Activated CD4-positive, alpha-beta T cell treated with anti-CD3 and anti-CD28 coated beads for 48 hours (primary cell): ENCODE measurements at regions not wholly inside any gene's neighbourhood (a gene's known extent, or its start where the extent isn't known, plus 50 kb on each side); places are given as distances from the start of the nearest gene placed in this dataset.
"Not testable (repeated sequence)": the region's sequence is repeated elsewhere in the genome, so short reads cannot be mapped to it uniquely, and the experiment has no call there.

Experiments
- DNase-seq: peaks from one replicate; pipeline ENCODE4 v3.0.0-alpha.2; 2020

DNA sequence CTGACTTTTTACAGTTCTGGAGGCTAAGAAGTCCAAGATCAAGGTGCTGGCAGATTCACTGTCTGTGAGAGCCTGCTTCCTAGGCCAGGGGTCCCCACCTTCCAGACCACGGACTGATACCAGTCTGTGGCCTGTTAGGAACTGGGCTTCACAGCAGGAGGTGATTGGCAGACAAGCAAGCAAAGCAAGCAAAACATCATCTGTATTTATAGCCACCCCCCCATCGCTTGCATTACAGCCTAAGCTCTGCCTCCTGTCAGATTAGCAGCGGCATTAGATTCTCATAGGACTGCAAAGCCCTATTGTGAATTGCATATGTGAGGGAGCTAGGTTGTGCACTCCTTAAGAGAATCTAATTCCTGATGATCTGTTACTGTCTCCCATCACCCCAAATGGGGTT, 194.7 kb upstream of the THRB start:
- no peak for DNase-seq

- no peak for DNase-seq
Observed at GRCh38 chr3:24690777-24691176, 196.1 kb upstream of the THRB start.

- DNase-seq = not testable (repeated sequence)
Observed at GRCh38 chr3:24699078-24699477, 204.4 kb upstream of the THRB start.

- no peak for DNase-seq
Observed at GRCh38 chr3:24704496-24704895, 209.8 kb upstream of the THRB start.

DNA sequence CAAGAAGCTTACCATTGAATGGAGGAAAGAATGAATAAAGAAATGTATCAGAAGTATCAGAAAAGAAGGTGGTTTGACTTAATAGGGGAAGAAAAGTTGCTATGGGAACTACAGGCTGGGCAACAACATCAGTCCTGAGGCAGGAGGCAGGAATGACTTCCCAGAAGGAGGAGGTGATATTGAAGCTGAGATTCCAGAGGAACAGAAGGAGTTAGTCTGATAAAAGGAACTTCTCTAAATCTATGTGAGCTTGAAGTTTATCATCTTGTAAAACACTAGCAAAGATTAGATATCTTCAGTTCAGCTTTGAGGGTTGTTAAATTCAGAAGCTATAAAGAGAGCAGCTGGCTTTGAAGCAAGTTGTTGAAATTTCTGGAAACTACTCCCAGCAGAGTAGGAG, 213.3 kb upstream of the THRB start:
- DNase-seq = no peak

DNA sequence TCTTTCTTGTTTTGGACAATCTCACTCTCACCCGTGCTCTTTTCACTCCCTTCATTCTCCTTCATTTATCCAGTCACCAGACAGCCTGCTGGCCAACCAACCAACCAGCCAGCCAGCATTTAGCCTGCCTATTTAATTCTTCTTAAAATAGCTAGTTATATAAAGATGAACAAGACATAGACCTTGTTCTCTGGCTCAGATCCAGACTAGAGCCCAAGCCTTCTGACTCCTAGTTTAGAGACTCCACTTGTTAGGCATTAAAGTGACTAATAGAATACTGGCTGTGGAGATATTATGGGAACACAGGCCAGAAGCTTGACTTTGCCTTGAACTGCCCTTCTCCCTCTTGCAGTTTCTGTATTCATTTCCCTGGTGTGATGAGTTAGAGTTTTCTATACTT, 215.3 kb upstream of the THRB start:
- no peak for DNase-seq

DNA sequence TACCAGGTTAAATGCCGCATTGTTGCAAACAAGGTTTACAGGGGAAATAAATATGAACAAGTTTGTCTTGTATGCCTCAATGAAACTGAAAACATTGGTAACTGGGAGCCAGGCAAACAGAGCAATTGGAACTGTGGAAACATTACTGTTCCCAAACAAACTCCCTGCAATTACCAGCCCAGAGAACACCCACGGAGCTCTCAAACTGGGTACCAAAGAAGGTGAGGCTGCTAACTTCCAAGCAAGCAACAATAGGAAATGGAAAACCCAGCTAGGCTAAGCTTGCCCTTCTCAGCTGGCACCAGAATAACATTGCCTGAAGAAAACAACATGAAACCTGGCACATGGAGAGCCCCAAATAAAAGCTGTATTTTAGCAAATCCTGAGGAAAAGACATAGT, 218.9 kb upstream of the THRB start:
- DNase-seq = no peak

- DNase-seq = no peak
Observed at GRCh38 chr3:24714436-24714835, 219.8 kb upstream of the THRB start.

- DNase-seq = no peak
Observed at GRCh38 chr3:24715171-24715792, 220.6 kb upstream of the THRB start.

DNA sequence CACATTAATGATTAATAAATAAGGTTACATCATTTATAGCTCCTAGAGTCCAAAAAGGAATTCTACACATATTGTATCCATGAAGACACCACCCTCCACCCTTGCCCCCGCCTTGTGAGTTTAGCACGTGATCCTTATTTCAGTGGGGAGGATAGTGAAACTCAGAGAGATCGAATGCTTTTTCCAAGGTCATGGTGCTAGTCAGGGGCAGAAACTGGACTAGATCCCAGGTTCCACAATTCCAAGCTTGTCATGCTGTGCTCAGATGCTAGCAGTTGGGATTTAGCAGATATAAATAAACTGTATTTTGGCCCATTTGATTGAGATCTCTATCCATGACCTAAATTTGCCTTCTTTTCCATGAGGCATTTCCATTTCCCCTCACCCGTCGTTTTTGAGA, 227.4 kb upstream of the THRB start:
- no peak for DNase-seq

DNA sequence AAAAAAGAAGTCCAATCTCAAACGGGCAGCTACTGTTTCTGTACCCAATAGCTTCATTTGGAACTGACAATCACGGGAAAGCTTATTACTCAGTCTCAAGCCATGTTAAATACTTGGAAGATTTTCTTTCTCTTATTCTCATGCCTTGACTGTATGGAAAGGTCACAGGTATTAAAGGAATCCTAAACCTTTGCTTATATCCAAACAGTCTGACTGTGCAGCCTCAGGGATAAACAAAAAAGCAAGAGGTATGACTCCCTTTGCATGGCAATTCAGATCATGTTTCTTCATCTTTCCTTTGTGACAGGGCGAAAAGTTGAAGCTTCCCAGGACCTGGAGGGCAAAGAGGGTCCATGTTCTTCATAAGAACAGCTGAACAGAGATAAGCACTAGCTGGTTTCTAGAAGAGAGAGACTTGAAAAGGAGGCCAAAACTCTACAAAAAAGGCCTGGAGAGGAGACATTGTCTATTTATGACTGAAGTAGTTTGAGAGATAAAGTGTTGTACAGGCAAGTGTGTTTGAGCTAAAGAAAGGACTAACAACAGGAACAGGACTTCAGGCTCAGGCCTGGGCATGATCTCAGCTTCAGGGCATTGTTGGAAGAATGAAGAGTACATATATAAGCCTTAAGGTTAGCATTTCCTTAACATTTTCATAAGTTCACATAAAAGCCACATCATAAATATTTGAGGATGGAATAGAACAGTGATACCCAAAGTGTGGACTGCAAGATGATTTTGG, 231.0 kb upstream of the THRB start:
- DNase-seq = no peak

- DNase-seq = no peak
Observed at GRCh38 chr3:24726423-24726822, 231.8 kb upstream of the THRB start.

GRCh38 chr3:24730173-24730572, 235.5 kb upstream of the THRB start:
- no peak for DNase-seq

- no peak for DNase-seq
Observed at GRCh38 chr3:24734019-24734418, 239.4 kb upstream of the THRB start.

- DNase-seq = no peak
Observed at GRCh38 chr3:24736701-24737100, 242.1 kb upstream of the THRB start.

- no peak for DNase-seq
Observed at GRCh38 chr3:24740326-24740725, 245.7 kb upstream of the THRB start.

- DNase-seq = no peak
Observed at GRCh38 chr3:24741506-24741905, 246.9 kb upstream of the THRB start.

GRCh38 chr3:24748520-24748919, 253.9 kb upstream of the THRB start:
- no peak for DNase-seq

DNA sequence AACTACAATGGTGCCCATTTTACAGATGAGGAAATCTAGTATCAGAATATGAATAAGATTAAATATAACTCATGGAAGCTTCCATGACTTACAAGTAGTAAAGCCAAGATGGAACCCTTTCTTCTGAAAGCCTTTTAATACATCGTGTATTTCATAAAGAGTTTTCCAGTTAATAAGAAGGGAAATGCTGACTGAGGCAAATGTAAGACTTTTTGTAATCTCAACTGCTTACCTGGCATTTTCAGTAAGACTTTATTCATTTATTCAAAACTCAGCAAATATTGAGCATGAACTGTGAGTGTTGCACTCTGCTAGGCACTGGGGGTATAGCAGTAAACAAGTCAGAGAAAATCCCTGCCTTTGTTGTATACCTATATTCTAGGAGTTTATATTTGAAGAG, 256.4 kb upstream of the THRB start:
- no peak for DNase-seq

DNA sequence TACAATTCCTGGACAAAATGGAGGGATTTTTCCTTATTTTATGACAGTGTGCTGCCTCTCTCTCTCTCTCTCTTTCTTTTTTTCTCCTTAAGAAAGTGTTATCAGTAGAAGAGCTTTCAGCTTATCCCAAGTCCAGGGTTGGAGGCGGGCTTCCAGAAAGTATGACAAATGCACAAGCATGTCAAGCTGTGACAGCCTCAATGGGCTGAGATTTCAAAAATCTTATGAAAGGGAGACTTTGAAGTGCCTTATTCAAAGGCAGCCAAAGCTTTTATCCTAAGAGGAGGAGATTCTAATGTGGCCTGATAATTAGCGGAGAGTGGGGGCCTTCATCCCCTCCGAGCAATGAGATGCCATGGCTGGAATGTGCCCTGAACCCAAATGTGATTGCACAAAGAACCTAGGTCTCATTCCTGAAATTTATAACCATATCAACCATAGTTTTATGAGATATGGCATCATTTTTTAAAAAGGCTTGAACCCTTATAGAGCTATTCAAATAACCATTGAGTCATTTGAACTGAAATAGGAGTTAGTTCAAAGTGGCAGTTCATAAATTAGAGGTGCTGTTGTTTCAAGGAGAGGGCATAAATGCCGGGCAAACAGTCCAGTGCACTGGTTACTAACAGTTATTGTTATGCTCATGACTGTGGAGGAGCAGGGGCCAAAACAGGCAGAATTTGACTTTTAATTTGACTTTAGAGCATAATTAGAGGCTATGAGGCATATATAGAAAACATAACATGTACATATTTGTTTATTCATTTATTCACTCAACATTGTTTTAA, 261.6 kb upstream of the THRB start:
- no peak for DNase-seq

DNA sequence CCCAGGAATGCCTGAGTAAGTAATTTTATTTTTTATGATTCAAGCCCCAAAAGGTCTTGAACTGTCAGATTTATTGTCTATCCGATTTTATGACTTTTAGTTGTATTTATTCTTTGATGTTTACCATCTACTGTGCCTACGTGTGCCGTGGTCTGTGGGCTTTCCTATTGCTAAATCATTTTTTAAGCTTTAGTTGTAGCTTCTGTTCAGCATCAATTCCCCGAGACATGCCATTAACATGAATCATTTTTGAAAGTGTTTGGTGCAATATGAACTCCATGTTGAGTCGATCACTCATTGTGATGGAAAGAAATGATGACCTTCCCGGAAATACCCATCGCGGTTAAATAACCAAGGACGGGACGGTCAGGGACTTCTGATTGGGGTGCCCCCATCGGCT, 268.7 kb upstream of the THRB start:
- DNase-seq = no peak

DNA sequence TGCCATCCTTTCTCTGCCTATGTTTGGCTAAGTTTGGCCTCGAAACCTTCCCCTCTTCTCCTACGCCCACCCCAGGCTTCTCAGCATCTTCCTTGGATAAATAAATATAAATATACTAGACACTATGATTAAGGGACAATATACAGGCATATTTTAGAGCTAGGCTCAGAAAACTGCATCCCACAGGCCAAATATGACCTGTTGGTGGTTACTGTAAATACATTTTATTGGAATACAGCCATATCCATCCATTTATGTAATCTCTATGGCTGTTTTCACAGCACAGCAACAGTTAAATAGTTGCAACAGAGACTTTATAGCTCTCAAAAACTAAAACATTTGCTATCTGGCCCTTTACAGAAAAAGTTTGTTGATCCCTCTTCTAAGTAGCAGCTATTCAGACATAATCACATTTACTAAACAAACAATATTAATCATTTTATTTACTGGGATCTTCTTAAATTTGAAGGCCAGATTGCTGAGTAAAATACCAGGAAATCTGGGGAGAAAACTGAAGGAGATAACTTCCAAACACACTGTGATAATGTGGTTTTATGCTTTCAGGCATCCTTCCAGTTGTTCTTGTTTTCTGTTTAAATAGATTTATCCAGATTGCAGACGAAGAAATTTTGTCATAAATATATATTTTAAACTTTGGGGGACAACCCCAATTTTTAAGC, 269.7 kb upstream of the THRB start:
- DNase-seq = no peak

GRCh38 chr3:24765399-24765798, 270.7 kb upstream of the THRB start:
- no peak for DNase-seq

DNA sequence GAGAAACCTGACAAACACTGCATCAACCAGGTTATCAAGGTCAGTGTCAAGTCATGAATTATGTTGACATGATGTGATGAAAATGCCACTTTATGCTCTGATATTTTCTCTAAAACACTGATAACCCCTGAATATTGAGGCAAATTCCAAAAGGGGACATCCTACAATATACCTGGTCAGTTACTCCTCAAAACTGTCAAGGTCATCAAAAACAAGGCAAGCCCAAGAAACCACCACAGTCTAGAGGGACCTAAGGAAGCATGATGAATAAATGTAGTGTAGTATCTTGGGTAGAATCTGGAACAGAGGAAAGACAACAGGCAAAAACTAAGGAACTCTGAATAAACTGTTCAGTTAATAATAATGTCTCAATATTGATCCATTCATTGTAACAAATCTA, 275.3 kb upstream of the THRB start:
- no peak for DNase-seq
